OCI-LY1 (cell line): ENCODE measurements at regions not wholly inside any gene's neighbourhood (a gene's known extent, or its start where the extent isn't known, plus 50 kb on each side); places are given as distances from the start of the nearest gene placed in this dataset.

Experiments used
- EZH2 ChIP-seq: fragments of 200-600 bp; sonication (generic), shearing (Covaris generic); IDR thresholded peaks from 2 replicates; pipeline ENCODE4 v1.8.0; 2017; ENCODE audit warnings: borderline replicate concordance, mixed run types, mild to moderate bottlenecking, antibody characterized with exemption, low read length, moderate library complexity, mixed read lengths
- TF ChIP-seq, protein P1 (sequence below): fragments of 200-600 bp; sonication (generic), shearing (Covaris generic); IDR thresholded peaks from 2 replicates; pipeline ENCODE4 v1.5.1; 2017; ENCODE audit warnings: mild to moderate bottlenecking, antibody characterized with exemption, low read length, moderate library complexity, mixed read lengths

- TF ChIP-seq, protein P1, sequence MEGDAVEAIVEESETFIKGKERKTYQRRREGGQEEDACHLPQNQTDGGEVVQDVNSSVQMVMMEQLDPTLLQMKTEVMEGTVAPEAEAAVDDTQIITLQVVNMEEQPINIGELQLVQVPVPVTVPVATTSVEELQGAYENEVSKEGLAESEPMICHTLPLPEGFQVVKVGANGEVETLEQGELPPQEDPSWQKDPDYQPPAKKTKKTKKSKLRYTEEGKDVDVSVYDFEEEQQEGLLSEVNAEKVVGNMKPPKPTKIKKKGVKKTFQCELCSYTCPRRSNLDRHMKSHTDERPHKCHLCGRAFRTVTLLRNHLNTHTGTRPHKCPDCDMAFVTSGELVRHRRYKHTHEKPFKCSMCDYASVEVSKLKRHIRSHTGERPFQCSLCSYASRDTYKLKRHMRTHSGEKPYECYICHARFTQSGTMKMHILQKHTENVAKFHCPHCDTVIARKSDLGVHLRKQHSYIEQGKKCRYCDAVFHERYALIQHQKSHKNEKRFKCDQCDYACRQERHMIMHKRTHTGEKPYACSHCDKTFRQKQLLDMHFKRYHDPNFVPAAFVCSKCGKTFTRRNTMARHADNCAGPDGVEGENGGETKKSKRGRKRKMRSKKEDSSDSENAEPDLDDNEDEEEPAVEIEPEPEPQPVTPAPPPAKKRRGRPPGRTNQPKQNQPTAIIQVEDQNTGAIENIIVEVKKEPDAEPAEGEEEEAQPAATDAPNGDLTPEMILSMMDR: no peak
- TF ChIP-seq EZH2: no peak
Observed at GRCh38 chr1:71312545-71312944, 231.7 kb upstream of the ZRANB2 start.
